Gastrocnemius medialis (tissue), 4 donors: ENCODE measurements at regions not wholly inside any gene's neighbourhood (a gene's known extent, or its start where the extent isn't known, plus 50 kb on each side); places are given as distances from the start of the nearest gene placed in this dataset.

Source experiments
- ATAC-seq, 2 donors: fragments of 150-250 bp; one replicate each; pipeline ENCODE4 v1.9.1; 2016
- DNase-seq, 2 donors: peaks; one replicate each; pipeline ENCODE4 v3.0.0-alpha.2; 2019
- H3K27ac ChIP-seq, 4 donors: fragments of 200-600 bp; sonication (generic); 1 replicate in 1 of 4; 2 replicates in 3 of 4; pipeline ENCODE4 v1.5.1; 2016 to 2018; ENCODE audit warnings: mild to moderate bottlenecking in 2 of 4, moderate library complexity in 1 of 4
- H3K27me3 ChIP-seq, 3 donors: fragments of 200-600 bp; sonication (generic) in 2 of 3; 1 replicate in 1 of 3; 2 replicates in 2 of 3; pipeline versions ENCODE4 v1.5.1 to v1.6.0; 2016 to 2019; ENCODE audit warnings: mild to moderate bottlenecking in 1 of 3, moderate library complexity in 1 of 3
- H3K36me3 ChIP-seq, 2 donors: fragments of 200-600 bp; sonication (generic) in 1 of 2; one replicate each; pipeline ENCODE4 v1.5.1; 2017 to 2018
- H3K4me1 ChIP-seq, 2 donors: fragments of 200-600 bp; sonication (generic) in 1 of 2; one replicate each; pipeline ENCODE4 v1.5.1; 2016 to 2017; ENCODE audit warnings: mild to moderate bottlenecking in 2 of 2
- H3K4me3 ChIP-seq, 4 donors: fragments of 200-600 bp; sonication (generic) in 3 of 4; 1 replicate in 1 of 4; 2 replicates in 3 of 4; pipeline ENCODE4 v1.5.1; 2016 to 2019; ENCODE audit warnings: mild to moderate bottlenecking in 2 of 4
- H3K9me3 ChIP-seq, 3 donors: fragments of 200-600 bp; sonication (generic) in 2 of 3; 1 replicate in 1 of 3; 2 replicates in 2 of 3; pipeline ENCODE4 v1.5.1; 2016 to 2019
- POLR2A ChIP-seq, 2 donors: fragments of 450-650 bp; IDR thresholded peaks; one replicate each; pipeline ENCODE4 v1.6.1; 2017; ENCODE audit warnings: antibody characterized with exemption in 2 of 2, mild to moderate bottlenecking in 2 of 2, moderate library complexity in 2 of 2
- in situ Hi-C, 4 donors: fragments of 200-750 bp; cut with MboI; loops; one replicate each; pipeline versions ENCODE4 v1.15.0 to v1.8.0; 2017; ENCODE audit warnings: low sequenced_read_pairs in 4 of 4
- intact Hi-C: fragments of 100-400 bp; cut with DNase I; formaldehyde crosslinking; loops from one replicate; pipeline ENCODE4 v1.15.1; 2023; ENCODE audit warnings: low total_unique reads
- TF ChIP-seq, protein P1 (sequence below), 5 experiments: fragments of 450-650 bp in 3 of 5; fragments of 200-600 bp in 2 of 5; sonication (generic) in 2 of 5; IDR thresholded peaks in 4 of 5; conservative IDR thresholded peaks in 1 of 5; 1 replicate in 4 of 5; 2 replicates in 1 of 5; pipeline ENCODE4 v1.5.1; 2016 to 2019; ENCODE audit warnings: antibody characterized with exemption in 5 of 5, mild to moderate bottlenecking in 3 of 5, moderate library complexity in 3 of 5

DNA sequence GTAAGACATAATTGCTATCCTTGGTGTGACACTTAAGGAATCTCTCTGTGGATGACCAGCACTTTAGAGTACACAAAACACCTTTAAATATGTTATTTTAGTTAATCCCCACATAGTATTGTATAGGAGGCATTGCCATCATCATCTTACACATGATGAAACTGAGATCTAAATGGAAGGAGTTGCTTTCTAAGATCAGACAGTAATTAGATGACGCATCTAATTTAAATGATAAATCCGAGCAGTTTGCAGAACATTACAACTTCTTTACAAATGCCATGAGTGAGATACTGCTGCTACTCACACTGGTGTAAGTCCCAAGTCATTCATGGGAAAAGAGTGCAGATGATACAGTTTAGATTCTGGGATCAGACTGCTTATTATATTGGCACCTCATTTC is 431.9 kb downstream of the MFSD1 start:
- DNase-seq (no peak), ATAC-seq (no peak)
- in situ Hi-C loops = no loop called here
- Histone ChIP-seq H3K36me3 (no peaks in the 10 kb centered on the region), H3K4me3 (no peak overlapping the region), H3K27me3 (no peaks in the 10 kb centered on the region), H3K27ac (no peak overlapping the region), H3K9me3 (no peaks in the 10 kb centered on the region), H3K4me1 (no peaks in the 10 kb centered on the region)
- intact Hi-C loops = no loop called here
- TF ChIP-seq, protein P1, sequence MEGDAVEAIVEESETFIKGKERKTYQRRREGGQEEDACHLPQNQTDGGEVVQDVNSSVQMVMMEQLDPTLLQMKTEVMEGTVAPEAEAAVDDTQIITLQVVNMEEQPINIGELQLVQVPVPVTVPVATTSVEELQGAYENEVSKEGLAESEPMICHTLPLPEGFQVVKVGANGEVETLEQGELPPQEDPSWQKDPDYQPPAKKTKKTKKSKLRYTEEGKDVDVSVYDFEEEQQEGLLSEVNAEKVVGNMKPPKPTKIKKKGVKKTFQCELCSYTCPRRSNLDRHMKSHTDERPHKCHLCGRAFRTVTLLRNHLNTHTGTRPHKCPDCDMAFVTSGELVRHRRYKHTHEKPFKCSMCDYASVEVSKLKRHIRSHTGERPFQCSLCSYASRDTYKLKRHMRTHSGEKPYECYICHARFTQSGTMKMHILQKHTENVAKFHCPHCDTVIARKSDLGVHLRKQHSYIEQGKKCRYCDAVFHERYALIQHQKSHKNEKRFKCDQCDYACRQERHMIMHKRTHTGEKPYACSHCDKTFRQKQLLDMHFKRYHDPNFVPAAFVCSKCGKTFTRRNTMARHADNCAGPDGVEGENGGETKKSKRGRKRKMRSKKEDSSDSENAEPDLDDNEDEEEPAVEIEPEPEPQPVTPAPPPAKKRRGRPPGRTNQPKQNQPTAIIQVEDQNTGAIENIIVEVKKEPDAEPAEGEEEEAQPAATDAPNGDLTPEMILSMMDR (IDR thresholded peaks at IDR 0.05 in 4 of 5, conservative IDR thresholded peaks at IDR 0.05 in 1 of 5) = no peak
- no peak for TF ChIP-seq POLR2A (IDR thresholded peaks at IDR 0.05)

DNA sequence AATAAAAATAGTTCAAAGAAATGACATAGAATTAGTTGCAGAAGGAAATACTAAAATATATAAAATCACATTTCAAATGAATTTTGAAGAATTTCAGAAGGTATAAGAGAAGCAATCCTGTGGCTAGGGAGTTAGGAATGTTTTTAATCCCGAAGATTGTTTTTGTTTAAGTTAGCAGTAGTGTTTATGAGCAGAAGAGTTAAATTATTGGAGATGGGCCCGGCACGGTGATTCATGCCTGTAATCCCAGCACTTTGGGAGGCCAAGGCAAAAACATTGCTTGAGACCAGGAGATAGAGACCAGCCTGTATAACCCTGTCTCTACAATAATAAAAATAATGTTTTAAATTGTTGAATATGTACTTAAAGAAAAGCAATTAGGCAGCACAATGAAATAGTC is 432.5 kb downstream of the MFSD1 start:
- Histone ChIP-seq H3K27me3 (no peaks in the 10 kb centered on the region), H3K27ac (no peak overlapping the region), H3K9me3 (no peaks in the 10 kb centered on the region), H3K4me1 (no peaks in the 10 kb centered on the region), H3K36me3 (no peaks in the 10 kb centered on the region), H3K4me3 (no peak overlapping the region)
- DNase-seq (no peak), ATAC-seq (no peak)
- intact Hi-C loops = no loop called here
- in situ Hi-C loops = no loop called here
- no peak for TF ChIP-seq POLR2A (IDR thresholded peaks at IDR 0.05)
- TF ChIP-seq, protein P1 (IDR thresholded peaks at IDR 0.05 in 4 of 5, conservative IDR thresholded peaks at IDR 0.05 in 1 of 5) = no peak

DNA sequence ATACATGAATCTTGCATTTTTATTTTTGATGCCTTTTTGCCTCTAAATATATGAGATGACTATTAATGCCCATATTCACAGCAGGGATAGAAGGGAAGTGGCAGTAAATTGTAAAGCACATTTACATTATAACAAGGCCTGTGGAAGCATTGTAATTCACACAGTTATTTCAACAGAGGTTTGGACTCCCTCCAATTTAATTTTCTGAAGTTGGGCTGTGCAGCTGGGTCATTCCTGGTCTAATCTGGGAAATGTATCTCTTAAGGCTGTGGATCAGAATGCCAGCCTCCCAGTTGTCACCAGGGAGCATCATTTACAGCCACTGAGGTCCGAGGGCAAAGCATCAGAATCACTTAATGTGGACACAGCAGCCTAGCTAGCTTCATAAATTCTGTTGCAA is 434.5 kb downstream of the MFSD1 start:
- Histone ChIP-seq H3K4me3 (no peak overlapping the region), H3K36me3 (no peaks in the 10 kb centered on the region), H3K4me1 (no peaks in the 10 kb centered on the region), H3K27ac (no peak overlapping the region), H3K27me3 (no peaks in the 10 kb centered on the region), H3K9me3 (no peaks in the 10 kb centered on the region)
- ATAC-seq (no peak), DNase-seq (no peak)
- in situ Hi-C loops = no loop called here
- TF ChIP-seq POLR2A (IDR thresholded peaks at IDR 0.05) = no peak
- TF ChIP-seq, protein P1 (IDR thresholded peaks at IDR 0.05 in 4 of 5, conservative IDR thresholded peaks at IDR 0.05 in 1 of 5) = no peak
- intact Hi-C loops = no loop called here

DNA sequence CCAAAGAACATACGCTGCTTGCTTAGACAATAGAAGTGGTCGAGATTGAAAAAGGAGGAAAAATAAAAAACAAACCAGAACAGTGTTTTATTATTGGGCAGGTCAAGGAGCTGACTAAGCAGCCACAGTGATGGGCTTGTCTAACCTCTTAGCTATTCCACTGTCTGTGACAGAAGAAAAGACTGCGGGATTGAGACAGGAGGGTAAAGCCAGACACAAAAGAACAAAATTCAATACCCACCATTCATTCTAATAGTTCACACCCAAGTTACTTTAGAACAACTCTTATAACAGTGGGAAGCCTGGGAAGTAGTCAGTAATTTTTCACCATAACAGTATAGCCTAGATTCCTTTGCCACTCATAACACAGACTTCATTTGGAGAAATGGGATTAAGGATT is 435.4 kb downstream of the MFSD1 start:
- no peaks in the 10 kb centered on the region for H3K4me1 ChIP-seq
- DNase-seq (no peak), ATAC-seq (no peak)
- no peak overlapping the region for H3K4me3 ChIP-seq
- intact Hi-C loops = no loop called here
- TF ChIP-seq POLR2A (IDR thresholded peaks at IDR 0.05) = no peak
- TF ChIP-seq, protein P1 (IDR thresholded peaks at IDR 0.05 in 4 of 5, conservative IDR thresholded peaks at IDR 0.05 in 1 of 5) = no peak
- H3K27me3 ChIP-seq = no peaks in the 10 kb centered on the region
- no peaks in the 10 kb centered on the region for H3K36me3 ChIP-seq
- H3K9me3 ChIP-seq = no peaks in the 10 kb centered on the region
- in situ Hi-C loops = no loop called here
- H3K27ac ChIP-seq = no peak overlapping the region

DNA sequence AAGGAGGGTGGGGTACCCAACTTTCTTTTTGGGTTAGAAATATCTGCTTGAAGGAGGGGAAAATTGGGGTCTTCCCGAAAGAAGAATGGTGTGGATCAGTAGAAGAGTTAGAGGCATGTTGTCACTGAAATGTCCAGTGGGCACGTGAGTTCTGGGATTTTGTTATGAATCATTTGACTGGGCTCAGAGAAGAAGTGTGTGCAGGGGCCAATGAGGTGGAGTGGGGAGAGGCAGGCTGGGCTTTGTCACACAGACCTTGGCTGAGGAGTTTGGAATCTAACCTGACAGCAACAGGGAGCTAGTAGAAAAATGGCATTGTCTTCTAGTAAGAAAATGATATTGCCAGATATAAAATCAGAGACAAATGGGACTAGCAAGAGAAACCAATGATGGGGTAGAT is 436.8 kb downstream of the MFSD1 start:
- Histone ChIP-seq H3K9me3 (no peaks in the 10 kb centered on the region), H3K36me3 (no peaks in the 10 kb centered on the region), H3K27me3 (no peaks in the 10 kb centered on the region), H3K27ac (no peak overlapping the region), H3K4me1 (no peaks in the 10 kb centered on the region), H3K4me3 (no peak overlapping the region)
- intact Hi-C loops = no loop called here
- ATAC-seq = no peak
- in situ Hi-C loops = no loop called here
- TF ChIP-seq, protein P1 (IDR thresholded peaks at IDR 0.05 in 4 of 5, conservative IDR thresholded peaks at IDR 0.05 in 1 of 5) = no peak
- no peak for TF ChIP-seq POLR2A (IDR thresholded peaks at IDR 0.05)
- DNase-seq = no peak
